Stimulated activated CD4-positive, alpha-beta T cell treated with anti-CD3 and anti-CD28 coated beads, Interleukin-12 subunit alpha, Interleukin-12 subunit beta, amount 100 ng/mL, for 4 hours (primary cell): ENCODE measurements at regions not wholly inside any gene's neighbourhood (a gene's known extent, or its start where the extent isn't known, plus 50 kb on each side); places are given as distances from the start of the nearest gene placed in this dataset.

Source experiments
- DNase-seq: peaks from one replicate; pipeline ENCODE4 v3.0.0-alpha.2; 2020

GRCh38 chr14:54316652-54317051 lies 80.2 kb upstream of the CDKN3 start:
- no peak for DNase-seq

- no peak for DNase-seq
Observed at GRCh38 chr14:54317391-54317790, 79.4 kb upstream of the CDKN3 start.

- no peak for DNase-seq
Observed at GRCh38 chr14:54322246-54322645, 74.6 kb upstream of the CDKN3 start.

GRCh38 chr14:54322701-54323337 lies 74.0 kb upstream of the CDKN3 start:
- no peak for DNase-seq

- DNase-seq: no peak
Observed at GRCh38 chr14:54325766-54326165, 71.0 kb upstream of the CDKN3 start.

GRCh38 chr14:54329082-54329695 lies 67.6 kb upstream of the CDKN3 start:
- no peak for DNase-seq

GRCh38 chr14:54330876-54331275 lies 65.9 kb upstream of the CDKN3 start:
- DNase-seq: no peak

GRCh38 chr14:54331516-54331915 lies 65.3 kb upstream of the CDKN3 start:
- no peak for DNase-seq

- no peak for DNase-seq
Observed at GRCh38 chr14:54332490-54332889, 64.3 kb upstream of the CDKN3 start.

- DNase-seq: no peak
Observed at GRCh38 chr14:54333511-54333910, 63.3 kb upstream of the CDKN3 start.

- no peak for DNase-seq
Observed at GRCh38 chr14:54335569-54336155, 61.1 kb upstream of the CDKN3 start.

GRCh38 chr14:54337314-54337713 lies 59.5 kb upstream of the CDKN3 start:
- DNase-seq: no peak

- DNase-seq: no peak
Observed at GRCh38 chr14:54338696-54339317, 58.0 kb upstream of the CDKN3 start.

- no peak for DNase-seq
Observed at GRCh38 chr14:54339771-54340170, 57.0 kb upstream of the CDKN3 start.

- DNase-seq: no peak
Observed at GRCh38 chr14:54342806-54343205, 54.0 kb upstream of the CDKN3 start.

GRCh38 chr14:54343272-54344121 lies 53.3 kb upstream of the CDKN3 start:
- no peak for DNase-seq

- no peak for DNase-seq
Observed at GRCh38 chr14:54344445-54344844, 52.4 kb upstream of the CDKN3 start.

GRCh38 chr14:54346257-54346656 lies 50.5 kb upstream of the CDKN3 start:
- no peak for DNase-seq
